ENCODE measurements at regions not wholly inside any gene's neighbourhood (a gene's known extent, or its start where the extent isn't known, plus 50 kb on each side); places are given as distances from the start of the nearest gene placed in this dataset.

GRCh38 chr4:187464573-187464972, 531.0 kb upstream of the ZFP42 start:
- FAIRE-seq (no peak), DNase-seq (ENCODE audit: low read depth, low spot score) (no peak)
- dilution Hi-C loops (cut with MboI; ENCODE audit: extremely low pct_ligation_motif_present, low sequenced_read_pairs) = no loop called here

GRCh38 chr4:187467224-187467623, 528.3 kb upstream of the ZFP42 start:
- no peak overlapping the region for H3K9ac ChIP-seq (ENCODE audit: control insufficient read depth, extremely low read depth, insufficient read depth, low read length)
- FAIRE-seq (no peak), DNase-seq (ENCODE audit: low read depth, low spot score) (no peak)
- no peak for TF ChIP-seq EZH2 (IDR thresholded peaks at IDR 0.05; ENCODE audit: low read length)
- TF ChIP-seq CTCF (optimal IDR thresholded peaks at IDR 0.05 in 1 of 3, IDR thresholded peaks at IDR 0.05 in 1 of 3, conservative IDR thresholded peaks at IDR 0.05 in 1 of 3; ENCODE audit: extremely low read depth in 1 of 3, insufficient read depth in 2 of 3, low read length in 3 of 3) = no peak
- dilution Hi-C loops (cut with MboI; ENCODE audit: extremely low pct_ligation_motif_present, low sequenced_read_pairs) = no loop called here
- H3K4me2 ChIP-seq (ENCODE audit: control insufficient read depth, extremely low read depth, insufficient read depth, low read depth, low read length) = no peak overlapping the region
- no peak overlapping the region for H3K4me3 ChIP-seq (ENCODE audit: control insufficient read depth in 2 of 3, extremely low read depth in 1 of 3, insufficient read depth in 2 of 3, low read depth in 1 of 3, low read length in 3 of 3)
- H3K36me3 ChIP-seq (ENCODE audit: control insufficient read depth in 2 of 2, extremely low read depth in 1 of 2, insufficient read depth in 2 of 2, low read length in 2 of 2) = no peaks in the 10 kb centered on the region
- no peaks in the 10 kb centered on the region for H3K79me2 ChIP-seq (ENCODE audit: control insufficient read depth, insufficient read depth, low read length)
- no peaks in the 10 kb centered on the region for H3K9me3 ChIP-seq (ENCODE audit: control insufficient read depth, low read depth, low read length)
- H3K27me3 ChIP-seq (ENCODE audit: control insufficient read depth, extremely low read depth, insufficient read depth, low read length) = no peaks in the 10 kb centered on the region
- H3K4me1 ChIP-seq (ENCODE audit: control insufficient read depth, extremely low read depth, insufficient read depth, low read length) = no peaks in the 10 kb centered on the region
- no peak overlapping the region for H2AFZ ChIP-seq (ENCODE audit: control insufficient read depth, low read length)
- no peak overlapping the region for H3K27ac ChIP-seq (ENCODE audit: control insufficient read depth, insufficient read depth, low read length)
- H3K9me1 ChIP-seq (ENCODE audit: control insufficient read depth, extremely low read depth, insufficient read depth, low read length) = no peaks in the 10 kb centered on the region
- H4K20me1 ChIP-seq (ENCODE audit: control insufficient read depth, extremely low read depth, insufficient read depth, low read length) = no peaks in the 10 kb centered on the region

More at GRCh38 chr4:187464573-187464972, 531.0 kb upstream of the ZFP42 start:
- H3K79me2 ChIP-seq (ENCODE audit: control insufficient read depth, insufficient read depth, low read length) = no peaks in the 10 kb centered on the region
- H3K4me1 ChIP-seq (ENCODE audit: control insufficient read depth, extremely low read depth, insufficient read depth, low read length) = no peaks in the 10 kb centered on the region
- no peak overlapping the region for H3K27ac ChIP-seq (ENCODE audit: control insufficient read depth, insufficient read depth, low read length)
- no peak overlapping the region for H3K9ac ChIP-seq (ENCODE audit: control insufficient read depth, extremely low read depth, insufficient read depth, low read length)
- H3K9me3 ChIP-seq (ENCODE audit: control insufficient read depth, low read depth, low read length) = no peaks in the 10 kb centered on the region
- TF ChIP-seq EZH2 (IDR thresholded peaks at IDR 0.05; ENCODE audit: low read length) = no peak
- no peak for TF ChIP-seq CTCF (optimal IDR thresholded peaks at IDR 0.05 in 1 of 3, IDR thresholded peaks at IDR 0.05 in 1 of 3, conservative IDR thresholded peaks at IDR 0.05 in 1 of 3; ENCODE audit: extremely low read depth in 1 of 3, insufficient read depth in 2 of 3, low read length in 3 of 3)
- no peaks in the 10 kb centered on the region for H3K27me3 ChIP-seq (ENCODE audit: control insufficient read depth, extremely low read depth, insufficient read depth, low read length)
- no peak overlapping the region for H2AFZ ChIP-seq (ENCODE audit: control insufficient read depth, low read length)
- no peaks in the 10 kb centered on the region for H3K9me1 ChIP-seq (ENCODE audit: control insufficient read depth, extremely low read depth, insufficient read depth, low read length)
- H3K36me3 ChIP-seq (ENCODE audit: control insufficient read depth in 2 of 2, extremely low read depth in 1 of 2, insufficient read depth in 2 of 2, low read length in 2 of 2) = no peaks in the 10 kb centered on the region
- no peak overlapping the region for H3K4me2 ChIP-seq (ENCODE audit: control insufficient read depth, extremely low read depth, insufficient read depth, low read depth, low read length)
- no peaks in the 10 kb centered on the region for H4K20me1 ChIP-seq (ENCODE audit: control insufficient read depth, extremely low read depth, insufficient read depth, low read length)
- H3K4me3 ChIP-seq (ENCODE audit: control insufficient read depth in 2 of 3, extremely low read depth in 1 of 3, insufficient read depth in 2 of 3, low read depth in 1 of 3, low read length in 3 of 3) = no peak overlapping the region
